SU-DHL-6 (cell line): ENCODE measurements at regions not wholly inside any gene's neighbourhood (a gene's known extent, or its start where the extent isn't known, plus 50 kb on each side); places are given as distances from the start of the nearest gene placed in this dataset.
"Not testable (repeated sequence)": the region's sequence is repeated elsewhere in the genome, so short reads cannot be mapped to it uniquely, and the experiment has no call there.

Source experiments
- H2AFZ ChIP-seq: fragments of 200-600 bp; sonication (generic); 2 replicates; pipeline ENCODE4 v1.6.1; 2014; ENCODE audit warnings: low read depth, mild to moderate bottlenecking, moderate library complexity, mixed read lengths, antibody characterized with exemption, low read length; ENCODE audit not compliant: severe bottlenecking
- H3F3A ChIP-seq: fragments of 200-600 bp; shearing (Covaris generic); 2 replicates; pipeline ENCODE4 v1.6.0; 2016; ENCODE audit warnings: antibody characterized with exemption, mild to moderate bottlenecking; ENCODE audit not compliant: insufficient read depth
- H3K27ac ChIP-seq: fragments of 200-600 bp; sonication (generic); 2 replicates; pipeline ENCODE4 v1.5.1; 2016; ENCODE audit warnings: low read depth, mild to moderate bottlenecking, low read length, moderate library complexity, mixed read lengths
- H3K27me3 ChIP-seq: fragments of 200-600 bp; sonication (generic), shearing (Covaris generic); 2 replicates; pipeline ENCODE4 v1.6.0; 2014; ENCODE audit warnings: mild to moderate bottlenecking, low read length
- H3K36me3 ChIP-seq: fragments of 200-600 bp; sonication (generic); 2 replicates; pipeline ENCODE4 v1.6.1; 2014; ENCODE audit warnings: mild to moderate bottlenecking, low read length, mixed read lengths
- H3K4me2 ChIP-seq: fragments of 300-600, 200-600 bp; shearing (Covaris generic), sonication (generic); 2 replicates; pipeline ENCODE4 v1.6.0; 2014; ENCODE audit warnings: low read length, low read depth, mild to moderate bottlenecking; ENCODE audit not compliant: poor library complexity, severe bottlenecking
- H3K4me3 ChIP-seq: fragments of 200-600 bp; sonication (generic); 2 replicates; pipeline ENCODE4 v1.5.1; 2014; ENCODE audit warnings: antibody characterized with exemption, low read length, mild to moderate bottlenecking, mixed read lengths; ENCODE audit not compliant: insufficient read depth, poor library complexity, severe bottlenecking
- H3K79me2 ChIP-seq: fragments of 200-600 bp; sonication (generic); 2 replicates; pipeline ENCODE4 v1.6.1; 2014; ENCODE audit warnings: mild to moderate bottlenecking, low read length, moderate library complexity; ENCODE audit not compliant: insufficient read depth
- H3K9ac ChIP-seq: fragments of 200-600 bp; sonication (generic); 2 replicates; pipeline ENCODE4 v1.7.0; 2014; ENCODE audit warnings: mild to moderate bottlenecking, low read length
- H3K9me2 ChIP-seq: fragments of 200-600 bp; sonication (generic); replicated peaks from 2 replicates; pipeline ENCODE4 v1.6.1; 2014; ENCODE audit warnings: low read length; ENCODE audit not compliant: insufficient read depth
- H3K9me3 ChIP-seq: fragments of 200-600 bp; sonication (generic); 2 replicates; pipeline ENCODE4 v1.6.1; 2014; ENCODE audit warnings: low read length, mixed read lengths; ENCODE audit not compliant: insufficient read depth
- H4K20me1 ChIP-seq: fragments of 200-600 bp; sonication (generic); 2 replicates; pipeline ENCODE4 v1.6.1; 2014; ENCODE audit warnings: low read depth, mild to moderate bottlenecking, antibody characterized with exemption, low read length, moderate library complexity, mixed read lengths
- EZH2phosphoT487 ChIP-seq: fragments of 200-600 bp; sonication (generic), shearing (Covaris generic); conservative IDR thresholded peaks from 2 replicates; pipeline ENCODE4 v1.6.1; 2018; ENCODE audit warnings: mild to moderate bottlenecking, antibody characterized with exemption, low read length, moderate library complexity, mixed read lengths
- TF ChIP-seq, protein P1 (sequence below): fragments of 200-600 bp; sonication (generic); IDR thresholded peaks from one replicate; pipeline ENCODE4 v1.5.1; 2017; ENCODE audit warnings: antibody characterized with exemption, mild to moderate bottlenecking, low read length, moderate library complexity; ENCODE audit not compliant: insufficient read depth, poor library complexity, severe bottlenecking

DNA sequence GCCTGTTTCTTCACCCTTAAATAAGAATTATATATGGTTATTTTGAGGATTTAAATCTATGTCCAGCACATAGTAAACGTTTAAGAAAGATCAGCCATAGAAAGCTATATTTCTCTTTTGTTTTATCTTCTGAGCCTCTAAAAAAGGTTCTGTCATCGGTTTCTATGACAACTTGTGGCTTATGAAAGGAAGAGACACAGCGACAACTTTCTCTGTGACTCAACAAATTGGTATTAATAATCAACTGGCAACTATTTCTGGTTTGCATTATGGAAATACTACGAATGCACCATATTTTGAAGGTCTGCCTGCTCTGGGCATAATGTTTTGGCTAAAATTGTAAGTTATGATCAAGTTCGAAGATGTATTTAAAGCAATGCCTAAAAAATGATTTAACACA is 751.0 kb downstream of the CD109 start:
- Histone ChIP-seq H3K9me3 (no peaks in the 10 kb centered on the region), H3F3A (no peaks in the 10 kb centered on the region), H3K4me2 (no peak overlapping the region), H3K36me3 (no peaks in the 10 kb centered on the region), H3K27me3 (no peaks in the 10 kb centered on the region), H3K4me3 (no peak overlapping the region), H3K9me2 (no peaks in the 10 kb centered on the region), H2AFZ (no peak overlapping the region), H4K20me1 (no peaks in the 10 kb centered on the region), H3K79me2 (no peaks in the 10 kb centered on the region), H3K9ac (no peak overlapping the region), H3K27ac (no peak overlapping the region)
- TF ChIP-seq, protein P1, sequence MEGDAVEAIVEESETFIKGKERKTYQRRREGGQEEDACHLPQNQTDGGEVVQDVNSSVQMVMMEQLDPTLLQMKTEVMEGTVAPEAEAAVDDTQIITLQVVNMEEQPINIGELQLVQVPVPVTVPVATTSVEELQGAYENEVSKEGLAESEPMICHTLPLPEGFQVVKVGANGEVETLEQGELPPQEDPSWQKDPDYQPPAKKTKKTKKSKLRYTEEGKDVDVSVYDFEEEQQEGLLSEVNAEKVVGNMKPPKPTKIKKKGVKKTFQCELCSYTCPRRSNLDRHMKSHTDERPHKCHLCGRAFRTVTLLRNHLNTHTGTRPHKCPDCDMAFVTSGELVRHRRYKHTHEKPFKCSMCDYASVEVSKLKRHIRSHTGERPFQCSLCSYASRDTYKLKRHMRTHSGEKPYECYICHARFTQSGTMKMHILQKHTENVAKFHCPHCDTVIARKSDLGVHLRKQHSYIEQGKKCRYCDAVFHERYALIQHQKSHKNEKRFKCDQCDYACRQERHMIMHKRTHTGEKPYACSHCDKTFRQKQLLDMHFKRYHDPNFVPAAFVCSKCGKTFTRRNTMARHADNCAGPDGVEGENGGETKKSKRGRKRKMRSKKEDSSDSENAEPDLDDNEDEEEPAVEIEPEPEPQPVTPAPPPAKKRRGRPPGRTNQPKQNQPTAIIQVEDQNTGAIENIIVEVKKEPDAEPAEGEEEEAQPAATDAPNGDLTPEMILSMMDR = no peak
- no peak for TF ChIP-seq EZH2phosphoT487

DNA sequence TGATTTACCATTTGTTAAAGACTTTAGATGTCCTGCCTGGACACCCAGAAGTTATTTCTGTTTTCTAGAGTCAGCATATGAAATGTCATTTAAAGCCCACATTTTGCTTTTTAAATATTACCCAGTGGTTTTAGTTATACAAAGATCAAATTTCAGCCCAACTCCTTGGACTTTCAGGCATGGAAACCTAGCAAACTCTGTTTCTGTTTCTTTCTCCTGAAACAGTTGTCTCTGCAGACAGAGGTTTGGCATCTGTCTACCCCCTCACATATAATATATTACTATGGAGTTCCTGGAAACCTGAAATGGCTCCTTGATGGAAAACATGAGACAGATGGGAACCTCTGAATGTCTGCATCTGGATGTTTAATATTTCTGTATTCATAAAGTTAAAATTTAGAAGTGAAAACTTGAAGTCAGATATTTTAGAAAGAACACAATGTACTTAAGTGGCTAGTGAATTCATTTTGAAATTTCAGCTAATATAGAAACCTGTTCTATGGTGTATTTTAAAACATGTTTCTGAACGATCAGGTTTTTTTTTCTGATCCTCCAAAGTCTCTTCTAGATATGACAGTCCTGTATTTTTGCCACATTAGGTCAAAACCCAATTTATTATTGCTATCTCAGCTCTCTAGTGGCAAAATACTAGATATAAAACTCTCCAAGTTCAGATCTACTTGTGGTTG is 743.3 kb downstream of the CD109 start:
- Histone ChIP-seq H2AFZ (no peak overlapping the region), H3K9ac (no peak overlapping the region), H3K9me2 (no peaks in the 10 kb centered on the region), H3F3A (no peaks in the 10 kb centered on the region), H3K36me3 (no peaks in the 10 kb centered on the region), H3K4me3 (no peak overlapping the region), H3K27ac (no peak overlapping the region), H4K20me1 (no peaks in the 10 kb centered on the region), H3K4me2 (no peak overlapping the region), H3K9me3 (no peaks in the 10 kb centered on the region), H3K27me3 (no peaks in the 10 kb centered on the region), H3K79me2 (no peaks in the 10 kb centered on the region)
- TF ChIP-seq EZH2phosphoT487 = no peak
- TF ChIP-seq, protein P1 = no peak

DNA sequence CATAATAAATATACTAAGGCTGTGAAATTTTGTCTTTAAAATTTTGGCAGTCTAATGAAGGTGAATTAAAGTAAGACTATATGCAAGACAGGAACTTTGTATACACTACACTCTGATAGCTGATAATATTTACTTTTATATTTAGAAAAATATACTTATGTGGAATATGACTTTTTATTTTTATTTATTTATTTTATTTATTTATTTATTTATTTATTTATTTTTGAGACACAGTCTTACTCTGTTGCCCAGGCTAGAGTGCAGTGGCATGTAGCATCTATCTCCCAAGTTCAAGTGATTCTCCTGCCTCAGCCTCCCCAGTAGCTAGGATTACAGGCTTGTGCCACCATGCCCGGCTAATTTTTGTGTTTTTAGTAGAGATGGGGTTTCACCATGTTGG is 742.4 kb downstream of the CD109 start:
- not testable (repeated sequence) for H3K9me2 ChIP-seq, H2AFZ ChIP-seq, H3K4me2 ChIP-seq, H3K27me3 ChIP-seq, H3K4me3 ChIP-seq, H4K20me1 ChIP-seq, H3K27ac ChIP-seq, H3K79me2 ChIP-seq, H3K36me3 ChIP-seq, H3F3A ChIP-seq, H3K9ac ChIP-seq, H3K9me3 ChIP-seq

DNA sequence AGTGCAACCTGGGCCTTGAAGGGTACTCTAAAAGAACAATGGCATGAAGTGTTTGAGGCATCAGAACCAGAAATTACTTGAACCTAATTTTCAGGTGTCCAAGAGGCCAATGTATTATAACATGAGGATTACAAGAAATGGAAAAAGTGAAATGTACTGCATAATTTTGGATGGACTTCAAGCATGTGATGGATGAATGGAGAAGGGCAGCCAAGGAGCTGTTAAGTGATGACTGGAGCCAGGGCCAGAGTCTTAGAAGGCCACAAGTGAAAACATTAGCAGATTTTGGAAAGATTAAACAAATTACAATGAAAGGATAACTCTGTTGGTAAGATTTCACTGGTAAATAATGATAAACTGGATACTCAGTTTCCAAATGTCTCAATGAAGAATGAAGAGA is 738.2 kb downstream of the CD109 start:
- Histone ChIP-seq H3K4me3 (no peak overlapping the region), H2AFZ (no peak overlapping the region), H3K79me2 (no peaks in the 10 kb centered on the region), H4K20me1 (no peaks in the 10 kb centered on the region), H3K9me2 (no peaks in the 10 kb centered on the region), H3K9me3 (no peaks in the 10 kb centered on the region), H3F3A (no peaks in the 10 kb centered on the region), H3K27ac (no peak overlapping the region), H3K36me3 (no peaks in the 10 kb centered on the region), H3K27me3 (no peaks in the 10 kb centered on the region), H3K4me2 (no peak overlapping the region), H3K9ac (no peak overlapping the region)
- TF ChIP-seq EZH2phosphoT487 = no peak
- TF ChIP-seq, protein P1 = no peak
